HG02973 (cell line): ENCODE measurements at regions not wholly inside any gene's neighbourhood (a gene's known extent, or its start where the extent isn't known, plus 50 kb on each side); places are given as distances from the start of the nearest gene placed in this dataset.
"Not testable (repeated sequence)": the region's sequence is repeated elsewhere in the genome, so short reads cannot be mapped to it uniquely, and the experiment has no call there.

Source experiments
- ATAC-seq: cut with Tn5 transposase; IDR thresholded peaks from one replicate; pipeline ENCODE4 v1.9.1; 2021; ENCODE audit warnings: moderate library complexity; ENCODE audit not compliant: unreplicated experiment

GRCh38 chr5:126098330-126099017 lies 324.7 kb upstream of the GRAMD2B start:
- ATAC-seq: no peak

DNA sequence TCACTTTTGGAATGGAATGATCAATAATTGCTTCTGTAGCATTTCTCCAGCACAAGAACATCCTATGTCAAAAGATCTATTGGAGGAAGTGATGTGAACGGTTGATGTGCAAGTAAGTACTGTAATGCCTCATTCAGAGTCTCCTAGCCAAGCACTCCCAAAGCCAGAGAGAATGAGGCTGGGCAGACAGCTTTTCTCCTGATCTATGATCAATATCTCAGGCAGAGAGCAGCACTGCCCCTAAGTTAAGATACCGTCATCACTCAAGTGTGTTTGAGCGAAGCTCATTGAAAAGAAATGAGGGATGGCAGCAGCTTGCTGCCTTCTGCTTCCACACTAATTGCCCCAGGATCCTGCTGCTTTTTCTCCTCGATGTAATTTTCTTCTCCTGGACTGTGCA lies 324.1 kb upstream of the GRAMD2B start:
- ATAC-seq: no peak

DNA sequence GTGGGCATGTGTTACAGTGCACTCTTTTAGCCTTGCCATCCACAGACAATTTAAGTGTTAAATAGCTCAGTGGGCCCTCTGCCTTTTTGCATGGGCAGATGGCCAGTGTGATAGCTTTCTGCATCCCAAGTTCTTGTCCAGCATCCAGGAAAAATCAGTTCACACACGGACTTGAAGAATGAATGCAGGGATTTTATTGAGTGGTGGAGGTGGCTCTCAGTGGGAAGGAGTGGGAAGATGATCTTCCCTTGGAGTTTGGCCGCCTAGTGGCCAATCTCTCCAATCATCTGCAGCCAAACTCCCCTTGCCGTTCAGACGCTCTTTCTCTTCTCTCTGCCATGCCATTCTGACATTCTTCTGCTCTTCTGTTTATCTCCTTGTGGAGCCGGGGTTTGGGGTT lies 322.4 kb upstream of the GRAMD2B start:
- no peak for ATAC-seq

DNA sequence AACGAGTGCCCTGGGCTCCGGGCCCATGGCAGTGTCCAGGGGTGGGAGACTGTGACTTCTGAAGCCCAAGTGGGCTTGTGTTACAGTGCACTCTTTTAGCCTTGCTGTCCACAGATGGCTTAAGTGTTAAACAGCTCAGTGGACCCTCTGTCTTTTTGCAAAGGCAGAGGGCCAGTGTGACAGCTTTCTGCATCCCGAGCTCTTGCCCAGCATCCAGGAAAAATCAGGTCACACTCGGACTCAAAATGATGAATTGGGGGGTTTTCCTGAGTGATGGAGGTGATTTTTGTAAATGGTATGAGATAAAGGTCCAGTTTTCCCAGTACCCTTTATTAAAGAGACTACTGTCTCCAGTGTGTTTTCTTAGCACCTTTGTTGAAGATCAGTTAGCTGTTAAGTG lies 321.3 kb upstream of the GRAMD2B start:
- no peak for ATAC-seq

DNA sequence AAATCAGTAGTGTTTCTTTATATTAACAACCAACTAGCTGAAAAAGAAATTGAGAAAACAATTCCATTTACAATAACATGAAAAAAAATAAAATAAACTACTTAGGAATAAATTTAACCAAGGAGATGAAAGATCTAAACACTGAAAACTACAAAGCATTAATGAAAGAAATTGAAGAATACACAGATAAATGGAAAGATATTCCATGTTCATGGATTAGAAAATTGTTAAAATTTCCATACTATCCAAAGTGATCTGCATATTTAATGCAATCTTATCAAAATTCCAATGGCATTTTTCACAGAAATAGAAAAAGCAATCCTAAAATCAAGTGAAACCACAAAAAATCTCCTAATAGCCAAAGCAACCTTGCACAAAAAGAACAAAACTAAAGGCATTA lies 320.2 kb upstream of the GRAMD2B start:
- no peak for ATAC-seq

DNA sequence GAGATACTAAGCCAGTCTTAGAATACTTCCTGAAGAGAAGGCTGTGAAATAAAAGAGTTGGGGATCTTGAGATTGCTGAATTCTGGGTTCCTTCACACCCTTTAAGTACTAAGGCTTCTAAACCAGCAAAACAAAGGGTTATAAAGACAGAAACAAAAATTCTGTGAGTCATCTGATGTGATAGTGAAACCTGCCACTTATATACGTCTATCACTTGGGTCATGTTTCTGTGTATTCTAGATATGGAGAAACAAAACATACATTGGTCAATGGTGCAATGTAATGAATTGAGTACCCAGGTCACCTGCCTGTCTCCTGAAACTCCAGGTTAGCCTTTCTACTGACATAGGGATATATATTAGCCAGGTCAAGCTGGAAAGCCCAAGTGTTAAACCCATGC lies 319.3 kb upstream of the GRAMD2B start:
- no peak for ATAC-seq

- no peak for ATAC-seq
Measured at GRCh38 chr5:126104341-126104740, 318.9 kb upstream of the GRAMD2B start.

GRCh38 chr5:126104951-126105350 lies 318.3 kb upstream of the GRAMD2B start:
- no peak for ATAC-seq

- no peak for ATAC-seq
Measured at GRCh38 chr5:126106029-126106428, 317.2 kb upstream of the GRAMD2B start.

DNA sequence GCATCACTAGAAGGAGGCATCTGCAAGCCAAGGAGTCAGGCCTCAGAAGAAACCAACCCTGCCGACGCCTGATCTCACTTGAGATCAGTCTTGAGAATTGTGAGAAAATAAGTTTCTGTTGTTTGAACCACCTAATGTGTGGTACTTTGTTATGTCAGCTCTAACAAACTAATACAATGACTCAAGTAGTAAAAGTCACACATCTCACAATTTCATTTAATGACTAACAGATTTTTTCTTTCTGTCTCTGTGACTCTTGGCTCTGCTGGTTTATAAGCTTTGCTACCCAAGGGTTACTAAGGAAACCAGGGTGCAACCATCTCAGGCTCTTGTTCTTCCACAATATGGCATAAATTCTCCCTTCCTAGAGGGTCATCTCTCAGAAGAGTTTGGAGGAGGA lies 315.8 kb upstream of the GRAMD2B start:
- no peak for ATAC-seq

DNA sequence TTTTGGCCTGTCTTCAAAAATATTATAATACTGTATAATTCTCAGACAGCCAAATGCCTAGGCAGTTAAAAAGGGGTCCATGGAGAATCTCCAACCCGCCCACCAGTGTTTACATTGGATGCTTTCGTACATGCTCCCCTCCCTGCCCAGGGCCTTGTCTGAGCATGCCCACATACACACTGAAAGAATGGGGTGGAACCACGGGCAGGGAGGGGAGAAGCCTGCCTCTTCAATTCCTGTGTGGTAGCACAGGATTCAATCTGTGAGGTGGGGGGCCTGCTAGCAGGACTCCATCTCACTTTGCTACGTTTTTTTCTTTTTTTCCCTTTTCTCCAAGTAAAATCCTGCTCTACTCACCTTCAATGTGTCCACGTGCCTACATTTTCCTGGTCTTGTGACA lies 314.7 kb upstream of the GRAMD2B start:
- no peak for ATAC-seq

- ATAC-seq: no peak
Measured at GRCh38 chr5:126115059-126115629, 308.1 kb upstream of the GRAMD2B start.

GRCh38 chr5:126117044-126117443 lies 306.2 kb upstream of the GRAMD2B start:
- ATAC-seq: no peak

GRCh38 chr5:126119887-126120442 lies 303.2 kb upstream of the GRAMD2B start:
- ATAC-seq: no peak

DNA sequence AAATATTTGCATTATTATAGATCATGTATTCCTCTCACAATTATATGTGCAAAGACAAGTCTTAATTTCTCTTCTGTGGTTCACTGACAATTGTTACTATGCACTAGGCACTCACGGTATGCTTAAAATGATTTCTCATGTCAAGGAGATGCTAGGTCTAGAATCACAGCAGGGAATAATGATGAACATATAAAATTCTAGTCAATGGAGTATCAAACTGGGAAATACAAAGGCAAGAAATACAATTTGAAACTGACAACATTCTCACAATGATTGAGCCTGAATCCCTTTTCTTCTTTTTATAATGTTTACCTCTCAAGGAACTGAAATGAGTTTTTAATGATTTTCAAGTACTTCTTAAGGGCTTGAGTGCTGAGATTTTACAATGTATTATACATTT lies 302.3 kb upstream of the GRAMD2B start:
- ATAC-seq: no peak

- no peak for ATAC-seq
Measured at GRCh38 chr5:126122942-126123341, 300.3 kb upstream of the GRAMD2B start.

- ATAC-seq: no peak
Measured at GRCh38 chr5:126124706-126125345, 298.4 kb upstream of the GRAMD2B start.

DNA sequence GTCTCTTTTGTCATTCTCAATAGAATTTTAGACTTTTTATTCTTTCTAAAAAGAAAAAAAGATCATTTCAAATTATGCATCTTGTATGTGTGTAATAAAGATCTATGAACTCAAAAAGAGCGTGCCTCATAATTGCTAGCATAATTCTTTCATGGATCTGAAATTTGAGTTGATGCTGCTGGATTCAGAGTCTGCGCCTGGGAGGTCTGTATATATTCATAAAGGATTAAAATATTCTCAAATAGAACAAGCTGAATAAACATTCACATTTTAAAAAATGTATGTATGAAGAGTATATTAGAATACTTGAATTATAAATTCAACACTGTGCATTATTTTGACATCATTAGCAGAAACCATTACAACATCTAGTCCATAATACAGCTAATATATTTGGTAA lies 297.8 kb upstream of the GRAMD2B start:
- no peak for ATAC-seq

GRCh38 chr5:126126574-126126973 lies 296.6 kb upstream of the GRAMD2B start:
- no peak for ATAC-seq

GRCh38 chr5:126127371-126127770 lies 295.8 kb upstream of the GRAMD2B start:
- not testable (repeated sequence) for ATAC-seq

GRCh38 chr5:126129431-126129830 lies 293.8 kb upstream of the GRAMD2B start:
- no peak for ATAC-seq

DNA sequence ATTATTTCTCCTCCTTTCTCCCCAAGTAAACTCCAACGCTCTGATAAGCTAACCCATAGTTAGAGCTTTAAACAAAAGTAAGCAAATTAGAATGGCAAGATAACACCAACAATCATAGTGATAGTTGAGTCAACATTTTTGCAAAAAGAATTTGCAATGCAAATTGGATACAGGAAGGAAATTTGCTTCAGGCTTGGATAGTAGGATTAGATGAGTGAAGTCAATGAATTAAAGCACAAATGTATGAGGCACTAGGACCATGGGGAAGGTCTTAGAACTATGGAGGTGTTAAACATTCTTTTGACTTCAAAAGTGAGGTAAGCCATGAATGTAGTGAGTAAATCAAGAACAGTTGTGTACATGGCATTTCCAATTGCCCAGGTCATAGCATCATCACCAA lies 289.8 kb upstream of the GRAMD2B start:
- ATAC-seq: no peak
